ENCODE measurements at regions not wholly inside any gene's neighbourhood (a gene's known extent, or its start where the extent isn't known, plus 50 kb on each side); places are given as distances from the start of the nearest gene placed in this dataset.

DNA sequence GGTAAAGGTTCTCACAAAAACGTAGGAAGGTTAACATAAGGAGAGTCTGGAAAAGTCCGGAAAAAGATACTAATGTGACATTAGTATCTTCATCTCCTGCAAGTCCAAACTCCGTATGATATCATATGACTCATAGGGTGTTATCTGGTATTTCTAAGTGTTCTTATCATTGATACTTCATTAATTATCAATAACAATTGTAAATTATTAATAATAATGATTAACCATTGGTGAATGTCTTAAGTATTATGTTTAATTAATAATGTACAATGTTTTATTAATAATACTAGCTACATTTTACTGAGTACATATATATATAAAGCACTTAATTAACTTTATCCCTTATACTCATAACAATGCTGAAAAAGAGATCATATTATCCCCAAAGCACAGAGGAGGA, 402.4 kb downstream of the SEMA3D start:
- POLR2A ChIA-PET: no interaction called here
- FAIRE-seq: no peak
- in situ Hi-C loops (cut with MboI) (no loop called here), intact Hi-C loops (cut with micrococcal nuclease; ENCODE audit: unreplicated experiment) (no loop called here)
- RAD21 ChIA-PET (ENCODE audit: unreplicated experiment): no interaction called here
- BruUV-seq (replicated peaks): no TSS peak
- H2AFZ ChIP-seq (ENCODE audit: control insufficient read depth, low read depth, low read length): no peak overlapping the region
- DNase-seq (ENCODE audit: low read depth, low spot score): no peak
- no peak overlapping the region for H3K27ac ChIP-seq (ENCODE audit: control insufficient read depth, insufficient read depth)
- H3K79me2 ChIP-seq (ENCODE audit: control insufficient read depth, insufficient read depth, low read length): no peaks in the 10 kb centered on the region
- SMC1A ChIA-PET (ENCODE audit: uncharacterized antibody, unreplicated experiment): interaction anchor here (1.2 kb wide), 1 partner anchor 848 kb away, joined by 3 read pairs; no protein-coding TSS in a partner anchor
- H3K4me2 ChIP-seq (ENCODE audit: control insufficient read depth, insufficient read depth): no peak overlapping the region
- no peak overlapping the region for H3K4me3 ChIP-seq
- H3K9ac ChIP-seq (ENCODE audit: control insufficient read depth, insufficient read depth, low read length): no peak overlapping the region
- no peaks in the 10 kb centered on the region for H3K36me3 ChIP-seq (ENCODE audit: control insufficient read depth in 2 of 2, insufficient read depth in 2 of 2, low read length in 1 of 2)
- no peaks in the 10 kb centered on the region for H3K27me3 ChIP-seq (replicated peaks in 1 of 2; ENCODE audit: control insufficient read depth in 2 of 2, insufficient read depth in 2 of 2, low read length in 1 of 2)
- H4K20me1 ChIP-seq (ENCODE audit: control insufficient read depth, insufficient read depth): no peaks in the 10 kb centered on the region
- no peaks in the 10 kb centered on the region for H3K9me3 ChIP-seq (replicated peaks; ENCODE audit: control insufficient read depth, insufficient read depth, low read length)
- CTCF ChIA-PET: no interaction called here
- ATAC-seq: no peak
- TF ChIP-seq POLR2A (IDR thresholded peaks at IDR 0.05; ENCODE audit: low read depth, low read length) (no peak), NFIC (IDR thresholded peaks at IDR 0.05; ENCODE audit: low read depth, low read length) (no peak), ZNF622 (IDR thresholded peaks at IDR 0.05) (no peak), HDAC6 (IDR thresholded peaks at IDR 0.05; ENCODE audit: unreplicated experiment) (no peak), ZNF207 (IDR thresholded peaks at IDR 0.05; ENCODE audit: borderline replicate concordance) (no peak), TBL1XR1 (IDR thresholded peaks at IDR 0.05; ENCODE audit: low read depth, low read length) (no peak), BMI1 (IDR thresholded peaks at IDR 0.05; ENCODE audit: borderline replicate concordance) (no peak), MEF2B (IDR thresholded peaks at IDR 0.05; ENCODE audit: partially characterized antibody, poor library complexity, severe bottlenecking) (no peak)
- TF ChIP-seq, protein P1, sequence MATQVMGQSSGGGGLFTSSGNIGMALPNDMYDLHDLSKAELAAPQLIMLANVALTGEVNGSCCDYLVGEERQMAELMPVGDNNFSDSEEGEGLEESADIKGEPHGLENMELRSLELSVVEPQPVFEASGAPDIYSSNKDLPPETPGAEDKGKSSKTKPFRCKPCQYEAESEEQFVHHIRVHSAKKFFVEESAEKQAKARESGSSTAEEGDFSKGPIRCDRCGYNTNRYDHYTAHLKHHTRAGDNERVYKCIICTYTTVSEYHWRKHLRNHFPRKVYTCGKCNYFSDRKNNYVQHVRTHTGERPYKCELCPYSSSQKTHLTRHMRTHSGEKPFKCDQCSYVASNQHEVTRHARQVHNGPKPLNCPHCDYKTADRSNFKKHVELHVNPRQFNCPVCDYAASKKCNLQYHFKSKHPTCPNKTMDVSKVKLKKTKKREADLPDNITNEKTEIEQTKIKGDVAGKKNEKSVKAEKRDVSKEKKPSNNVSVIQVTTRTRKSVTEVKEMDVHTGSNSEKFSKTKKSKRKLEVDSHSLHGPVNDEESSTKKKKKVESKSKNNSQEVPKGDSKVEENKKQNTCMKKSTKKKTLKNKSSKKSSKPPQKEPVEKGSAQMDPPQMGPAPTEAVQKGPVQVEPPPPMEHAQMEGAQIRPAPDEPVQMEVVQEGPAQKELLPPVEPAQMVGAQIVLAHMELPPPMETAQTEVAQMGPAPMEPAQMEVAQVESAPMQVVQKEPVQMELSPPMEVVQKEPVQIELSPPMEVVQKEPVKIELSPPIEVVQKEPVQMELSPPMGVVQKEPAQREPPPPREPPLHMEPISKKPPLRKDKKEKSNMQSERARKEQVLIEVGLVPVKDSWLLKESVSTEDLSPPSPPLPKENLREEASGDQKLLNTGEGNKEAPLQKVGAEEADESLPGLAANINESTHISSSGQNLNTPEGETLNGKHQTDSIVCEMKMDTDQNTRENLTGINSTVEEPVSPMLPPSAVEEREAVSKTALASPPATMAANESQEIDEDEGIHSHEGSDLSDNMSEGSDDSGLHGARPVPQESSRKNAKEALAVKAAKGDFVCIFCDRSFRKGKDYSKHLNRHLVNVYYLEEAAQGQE (IDR thresholded peaks at IDR 0.05; ENCODE audit: low read depth, low read length): no peak
- TF ChIP-seq, protein P2, sequence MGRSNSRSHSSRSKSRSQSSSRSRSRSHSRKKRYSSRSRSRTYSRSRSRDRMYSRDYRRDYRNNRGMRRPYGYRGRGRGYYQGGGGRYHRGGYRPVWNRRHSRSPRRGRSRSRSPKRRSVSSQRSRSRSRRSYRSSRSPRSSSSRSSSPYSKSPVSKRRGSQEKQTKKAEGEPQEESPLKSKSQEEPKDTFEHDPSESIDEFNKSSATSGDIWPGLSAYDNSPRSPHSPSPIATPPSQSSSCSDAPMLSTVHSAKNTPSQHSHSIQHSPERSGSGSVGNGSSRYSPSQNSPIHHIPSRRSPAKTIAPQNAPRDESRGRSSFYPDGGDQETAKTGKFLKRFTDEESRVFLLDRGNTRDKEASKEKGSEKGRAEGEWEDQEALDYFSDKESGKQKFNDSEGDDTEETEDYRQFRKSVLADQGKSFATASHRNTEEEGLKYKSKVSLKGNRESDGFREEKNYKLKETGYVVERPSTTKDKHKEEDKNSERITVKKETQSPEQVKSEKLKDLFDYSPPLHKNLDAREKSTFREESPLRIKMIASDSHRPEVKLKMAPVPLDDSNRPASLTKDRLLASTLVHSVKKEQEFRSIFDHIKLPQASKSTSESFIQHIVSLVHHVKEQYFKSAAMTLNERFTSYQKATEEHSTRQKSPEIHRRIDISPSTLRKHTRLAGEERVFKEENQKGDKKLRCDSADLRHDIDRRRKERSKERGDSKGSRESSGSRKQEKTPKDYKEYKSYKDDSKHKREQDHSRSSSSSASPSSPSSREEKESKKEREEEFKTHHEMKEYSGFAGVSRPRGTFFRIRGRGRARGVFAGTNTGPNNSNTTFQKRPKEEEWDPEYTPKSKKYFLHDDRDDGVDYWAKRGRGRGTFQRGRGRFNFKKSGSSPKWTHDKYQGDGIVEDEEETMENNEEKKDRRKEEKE (IDR thresholded peaks at IDR 0.05): no peak
- WGBS (ENCODE audit: insufficient coverage, insufficient replicate concordance, low lambda C conversion rate, missing lambda C conversion rate): 48% methylated on average over 3 of the region's 3 CpGs
- no peaks in the 10 kb centered on the region for H3K4me1 ChIP-seq (ENCODE audit: control insufficient read depth, insufficient read depth, low read length)

Measured in GM12878 (cell line).